Osteocyte (in vitro differentiated cells): ENCODE measurements at regions not wholly inside any gene's neighbourhood (a gene's known extent, or its start where the extent isn't known, plus 50 kb on each side); places are given as distances from the start of the nearest gene placed in this dataset.

Experiments used
- DNase-seq: peaks from one replicate; pipeline ENCODE4 v3.0.0; 2021; ENCODE audit warnings: mixed read lengths; ENCODE audit not compliant: unreplicated experiment; ENCODE audit errors: extremely low spot score
- H3K27ac Mint-ChIP-seq: one replicate; pipeline ENCODE4 v1.8.0; 2021; ENCODE audit warnings: mild to moderate bottlenecking, mixed read lengths; ENCODE audit not compliant: unreplicated experiment
- H3K27me3 Mint-ChIP-seq: one replicate; pipeline ENCODE4 v1.8.0; 2021; ENCODE audit warnings: mixed read lengths; ENCODE audit not compliant: unreplicated experiment
- H3K36me3 Mint-ChIP-seq: one replicate; pipeline ENCODE4 v1.8.0; 2021; ENCODE audit warnings: mixed read lengths; ENCODE audit not compliant: unreplicated experiment
- H3K4me1 Mint-ChIP-seq: one replicate; pipeline ENCODE4 v1.8.0; 2021; ENCODE audit warnings: mixed read lengths; ENCODE audit not compliant: unreplicated experiment
- H3K4me3 Mint-ChIP-seq: one replicate; pipeline ENCODE4 v1.8.0; 2021; ENCODE audit warnings: mild to moderate bottlenecking, moderate library complexity, mixed read lengths; ENCODE audit not compliant: unreplicated experiment
- H3K9me3 Mint-ChIP-seq: one replicate; pipeline ENCODE4 v1.8.0; 2021; ENCODE audit warnings: mixed read lengths; ENCODE audit not compliant: unreplicated experiment
- CTCF ChIP-seq: fragments of 200-600 bp; sonication (generic); IDR thresholded peaks from 2 replicates; pipeline ENCODE4 v1.5.0; 2021; ENCODE audit warnings: antibody characterized with exemption, mild to moderate bottlenecking, moderate library complexity

GRCh38 chr14:43316427-43316826, 1190.7 kb downstream of the FSCB start:
- H3K4me1 Mint-ChIP-seq, result no peaks in the 10 kb centered on the region
- H3K27me3 Mint-ChIP-seq, result no peaks in the 10 kb centered on the region
- no peak overlapping the region for H3K4me3 Mint-ChIP-seq
- H3K27ac Mint-ChIP-seq, result no peak overlapping the region
- peaks cover 6% of the 10 kb centered on the region for H3K9me3 Mint-ChIP-seq
- no peak for TF ChIP-seq CTCF
- DNase-seq, result no peak
- H3K36me3 Mint-ChIP-seq, result no peaks in the 10 kb centered on the region

GRCh38 chr14:43313719-43314118, 1193.4 kb downstream of the FSCB start:
- no peak for TF ChIP-seq CTCF
- no peaks in the 10 kb centered on the region for H3K4me1 Mint-ChIP-seq
- DNase-seq, result no peak
- no peaks in the 10 kb centered on the region for H3K36me3 Mint-ChIP-seq
- no peak overlapping the region for H3K4me3 Mint-ChIP-seq
- H3K27ac Mint-ChIP-seq, result no peak overlapping the region
- H3K9me3 Mint-ChIP-seq, result peaks cover 6% of the 10 kb centered on the region
- no peaks in the 10 kb centered on the region for H3K27me3 Mint-ChIP-seq

GRCh38 chr14:43308421-43309110, 1198.5 kb downstream of the FSCB start:
- no peak for TF ChIP-seq CTCF
- no peak overlapping the region for H3K27ac Mint-ChIP-seq
- DNase-seq, result no peak
- H3K4me1 Mint-ChIP-seq, result no peaks in the 10 kb centered on the region
- H3K36me3 Mint-ChIP-seq, result no peaks in the 10 kb centered on the region
- H3K4me3 Mint-ChIP-seq, result no peak overlapping the region
- no peaks in the 10 kb centered on the region for H3K9me3 Mint-ChIP-seq
- no peaks in the 10 kb centered on the region for H3K27me3 Mint-ChIP-seq

- Mint-ChIP-seq H3K9me3 (no peaks in the 10 kb centered on the region), H3K4me3 (no peak overlapping the region), H3K27ac (no peak overlapping the region), H3K4me1 (no peaks in the 10 kb centered on the region), H3K27me3 (no peaks in the 10 kb centered on the region), H3K36me3 (no peaks in the 10 kb centered on the region)
- DNase-seq, result no peak
- TF ChIP-seq CTCF, result no peak
These were observed 1199.2 kb downstream of the FSCB start for GRCh38 chr14:43307836-43308235.

- no peak overlapping the region for H3K27ac Mint-ChIP-seq
- DNase-seq, result no peak
- H3K4me1 Mint-ChIP-seq, result no peaks in the 10 kb centered on the region
- no peaks in the 10 kb centered on the region for H3K36me3 Mint-ChIP-seq
- H3K9me3 Mint-ChIP-seq, result no peaks in the 10 kb centered on the region
- H3K27me3 Mint-ChIP-seq, result no peaks in the 10 kb centered on the region
- no peak overlapping the region for H3K4me3 Mint-ChIP-seq
- no peak for TF ChIP-seq CTCF
These were observed 1201.0 kb downstream of the FSCB start for GRCh38 chr14:43306053-43306452.
